SK-N-SH treated with all-trans-retinoic acid at 6 μM for 48 hours (cell line): ENCODE measurements at regions not wholly inside any gene's neighbourhood (a gene's known extent, or its start where the extent isn't known, plus 50 kb on each side); places are given as distances from the start of the nearest gene placed in this dataset.

ENCODE experiments used
- ATAC-seq: fragments of 200-7000 bp; cut with Tn5 transposase; 3 replicates; pipeline ENCODE4 v1.9.1; 2020; ENCODE audit warnings: mild to moderate bottlenecking, moderate library complexity
- ARNTL ChIP-seq: fragments of 450-650 bp; formaldehyde crosslinking; IDR thresholded peaks from 2 replicates; pipeline ENCODE4 v1.5.0; 2020; ENCODE audit warnings: low read depth, mild to moderate bottlenecking, moderate library complexity, borderline replicate concordance
- BACH2 ChIP-seq: fragments of 250-450 bp; sonication (Bioruptor Pico); IDR thresholded peaks from 2 replicates; pipeline ENCODE4 v1.9.0; 2021; ENCODE audit warnings: mild to moderate bottlenecking, borderline replicate concordance
- CSDC2 ChIP-seq: fragments of 250-450 bp; sonication (Bioruptor Pico); IDR thresholded peaks from 2 replicates; pipeline ENCODE4 v1.5.0; 2020; ENCODE audit warnings: mild to moderate bottlenecking, moderate library complexity
- OSR1 ChIP-seq: fragments of 250-450 bp; sonication (Bioruptor Pico); IDR thresholded peaks from 2 replicates; pipeline ENCODE4 v1.8.0; 2022; ENCODE audit warnings: moderate library complexity, mild to moderate bottlenecking, inconsistent platforms
- RARB ChIP-seq: fragments of 250-450 bp; sonication (Bioruptor Pico); IDR thresholded peaks from 2 replicates; pipeline ENCODE4 v1.8.0; 2021; ENCODE audit warnings: mild to moderate bottlenecking, moderate library complexity
- SNAI2 ChIP-seq: fragments of 250-450 bp; sonication (Bioruptor Pico); IDR thresholded peaks from 2 replicates; pipeline ENCODE4 v1.5.0; 2020; ENCODE audit warnings: mild to moderate bottlenecking, moderate library complexity
- TCF4 ChIP-seq: fragments of 250-450 bp; sonication (Bioruptor Pico); IDR thresholded peaks from 2 replicates; pipeline ENCODE4 v1.8.0; 2021; ENCODE audit warnings: mild to moderate bottlenecking, moderate library complexity, borderline replicate concordance
- TOX ChIP-seq: fragments of 250-450 bp; sonication (Bioruptor Pico); IDR thresholded peaks from 2 replicates; pipeline ENCODE4 v1.8.0; 2021; ENCODE audit warnings: mild to moderate bottlenecking, moderate library complexity, borderline replicate concordance
- TSHZ2 ChIP-seq: fragments of 250-450 bp; sonication (Bioruptor Pico); IDR thresholded peaks from 2 replicates; pipeline ENCODE4 v1.5.0; 2020; ENCODE audit warnings: mild to moderate bottlenecking, moderate library complexity
- ZC3H10 ChIP-seq: fragments of 250-450 bp; sonication (Bioruptor Pico); IDR thresholded peaks from 2 replicates; pipeline ENCODE4 v1.5.1; 2021; ENCODE audit warnings: mild to moderate bottlenecking, moderate library complexity
- ZFP30 ChIP-seq: fragments of 450-650 bp; formaldehyde crosslinking; IDR thresholded peaks from 2 replicates; pipeline ENCODE4 v1.5.0; 2022; ENCODE audit warnings: mild to moderate bottlenecking, moderate library complexity
- ZNF8 ChIP-seq: fragments of 450-650 bp; formaldehyde crosslinking; IDR thresholded peaks from 2 replicates; pipeline ENCODE4 v1.5.0; 2020; ENCODE audit warnings: mild to moderate bottlenecking, moderate library complexity
- TF ChIP-seq, protein P1 (sequence below): fragments of 250-450 bp; sonication (Bioruptor Pico); IDR thresholded peaks from 2 replicates; pipeline ENCODE4 v1.8.0; 2021; ENCODE audit warnings: low read depth, mild to moderate bottlenecking, moderate library complexity, borderline replicate concordance
- TF ChIP-seq, protein P2 (sequence below): fragments of 250-450 bp; sonication (Bioruptor Pico); IDR thresholded peaks from 2 replicates; pipeline ENCODE4 v1.5.1; 2021; ENCODE audit warnings: mild to moderate bottlenecking, moderate library complexity
- TF ChIP-seq, protein P3 (sequence below): fragments of 250-450 bp; sonication (Bioruptor Pico); IDR thresholded peaks from 2 replicates; pipeline ENCODE4 v1.8.0; 2020; ENCODE audit warnings: mild to moderate bottlenecking, moderate library complexity, borderline replicate concordance
- TF ChIP-seq, protein P4 (sequence below): fragments of 250-450 bp; sonication (Bioruptor Pico); IDR thresholded peaks from 2 replicates; pipeline ENCODE4 v1.5.1; 2020; ENCODE audit warnings: low read depth, mild to moderate bottlenecking, moderate library complexity

DNA sequence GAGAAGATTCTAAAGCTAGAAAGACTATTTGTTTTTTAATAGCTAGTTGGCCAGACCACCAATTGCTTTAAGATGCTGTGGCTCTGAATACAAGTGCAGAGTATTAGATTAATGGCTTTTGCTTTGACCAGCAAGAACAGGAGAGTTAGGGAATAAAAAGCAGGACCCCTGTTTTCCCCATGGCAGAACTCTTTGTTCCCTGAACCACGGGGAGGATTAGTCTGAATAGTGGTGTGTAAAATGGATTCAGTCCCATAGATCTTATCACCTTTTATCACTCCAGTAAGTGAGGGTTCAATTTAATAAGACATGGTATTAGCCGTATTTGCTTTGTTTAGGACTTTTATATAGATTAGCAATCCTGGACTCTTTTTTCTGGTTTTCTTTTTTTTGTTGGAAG is 562.6 kb upstream of the DPPA4 start:
- no peak for ATAC-seq
- TF ChIP-seq RARB (CRISPR knock-in tag) (no peak), TSHZ2 (CRISPR knock-in tag) (no peak), TOX (CRISPR knock-in tag) (no peak), ZC3H10 (CRISPR knock-in tag) (no peak), SNAI2 (CRISPR knock-in tag) (no peak), OSR1 (CRISPR knock-in tag) (no peak), ZFP30 (no peak), ARNTL (CRISPR knock-in tag) (no peak)
- TF ChIP-seq, protein P1, sequence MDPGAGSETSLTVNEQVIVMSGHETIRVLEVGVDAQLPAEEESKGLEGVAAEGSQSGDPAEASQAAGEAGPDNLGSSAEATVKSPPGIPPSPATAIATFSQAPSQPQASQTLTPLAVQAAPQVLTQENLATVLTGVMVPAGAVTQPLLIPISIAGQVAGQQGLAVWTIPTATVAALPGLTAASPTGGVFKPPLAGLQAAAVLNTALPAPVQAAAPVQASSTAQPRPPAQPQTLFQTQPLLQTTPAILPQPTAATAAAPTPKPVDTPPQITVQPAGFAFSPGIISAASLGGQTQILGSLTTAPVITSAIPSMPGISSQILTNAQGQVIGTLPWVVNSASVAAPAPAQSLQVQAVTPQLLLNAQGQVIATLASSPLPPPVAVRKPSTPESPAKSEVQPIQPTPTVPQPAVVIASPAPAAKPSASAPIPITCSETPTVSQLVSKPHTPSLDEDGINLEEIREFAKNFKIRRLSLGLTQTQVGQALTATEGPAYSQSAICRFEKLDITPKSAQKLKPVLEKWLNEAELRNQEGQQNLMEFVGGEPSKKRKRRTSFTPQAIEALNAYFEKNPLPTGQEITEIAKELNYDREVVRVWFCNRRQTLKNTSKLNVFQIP (CRISPR knock-in tag): no peak
- TF ChIP-seq, protein P2, sequence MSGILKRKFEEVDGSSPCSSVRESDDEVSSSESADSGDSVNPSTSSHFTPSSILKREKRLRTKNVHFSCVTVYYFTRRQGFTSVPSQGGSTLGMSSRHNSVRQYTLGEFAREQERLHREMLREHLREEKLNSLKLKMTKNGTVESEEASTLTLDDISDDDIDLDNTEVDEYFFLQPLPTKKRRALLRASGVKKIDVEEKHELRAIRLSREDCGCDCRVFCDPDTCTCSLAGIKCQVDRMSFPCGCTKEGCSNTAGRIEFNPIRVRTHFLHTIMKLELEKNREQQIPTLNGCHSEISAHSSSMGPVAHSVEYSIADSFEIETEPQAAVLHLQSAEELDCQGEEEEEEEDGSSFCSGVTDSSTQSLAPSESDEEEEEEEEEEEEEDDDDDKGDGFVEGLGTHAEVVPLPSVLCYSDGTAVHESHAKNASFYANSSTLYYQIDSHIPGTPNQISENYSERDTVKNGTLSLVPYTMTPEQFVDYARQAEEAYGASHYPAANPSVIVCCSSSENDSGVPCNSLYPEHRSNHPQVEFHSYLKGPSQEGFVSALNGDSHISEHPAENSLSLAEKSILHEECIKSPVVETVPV (CRISPR knock-in tag): no peak
- TF ChIP-seq, protein P3, sequence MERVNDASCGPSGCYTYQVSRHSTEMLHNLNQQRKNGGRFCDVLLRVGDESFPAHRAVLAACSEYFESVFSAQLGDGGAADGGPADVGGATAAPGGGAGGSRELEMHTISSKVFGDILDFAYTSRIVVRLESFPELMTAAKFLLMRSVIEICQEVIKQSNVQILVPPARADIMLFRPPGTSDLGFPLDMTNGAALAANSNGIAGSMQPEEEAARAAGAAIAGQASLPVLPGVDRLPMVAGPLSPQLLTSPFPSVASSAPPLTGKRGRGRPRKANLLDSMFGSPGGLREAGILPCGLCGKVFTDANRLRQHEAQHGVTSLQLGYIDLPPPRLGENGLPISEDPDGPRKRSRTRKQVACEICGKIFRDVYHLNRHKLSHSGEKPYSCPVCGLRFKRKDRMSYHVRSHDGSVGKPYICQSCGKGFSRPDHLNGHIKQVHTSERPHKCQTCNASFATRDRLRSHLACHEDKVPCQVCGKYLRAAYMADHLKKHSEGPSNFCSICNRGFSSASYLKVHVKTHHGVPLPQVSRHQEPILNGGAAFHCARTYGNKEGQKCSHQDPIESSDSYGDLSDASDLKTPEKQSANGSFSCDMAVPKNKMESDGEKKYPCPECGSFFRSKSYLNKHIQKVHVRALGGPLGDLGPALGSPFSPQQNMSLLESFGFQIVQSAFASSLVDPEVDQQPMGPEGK (CRISPR knock-in tag): no peak

DNA sequence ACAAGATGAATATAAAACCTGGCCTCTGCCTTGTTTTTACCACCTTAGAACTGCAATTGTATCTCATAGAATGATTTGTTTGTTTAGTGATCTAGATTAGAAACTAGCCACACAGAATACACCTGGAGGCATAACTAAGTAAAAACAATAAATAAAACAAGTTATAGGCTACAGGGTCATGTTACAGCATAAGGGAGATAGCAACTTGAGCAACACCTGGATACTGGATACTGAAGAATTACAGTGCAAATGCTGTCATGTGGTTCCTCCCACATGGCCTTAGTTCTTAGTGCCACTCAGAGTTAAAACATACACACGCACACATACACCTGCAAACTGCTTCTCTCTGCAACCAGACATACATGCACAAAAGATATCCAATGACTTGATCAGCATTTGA is 563.4 kb upstream of the DPPA4 start:
- TF ChIP-seq ZNF8 (CRISPR knock-in tag) (no peak), TSHZ2 (CRISPR knock-in tag) (no peak), BACH2 (CRISPR knock-in tag) (no peak), RARB (CRISPR knock-in tag) (no peak), TCF4 (no peak), CSDC2 (no peak)
- TF ChIP-seq, protein P1 (CRISPR knock-in tag): no peak
- TF ChIP-seq, protein P4, sequence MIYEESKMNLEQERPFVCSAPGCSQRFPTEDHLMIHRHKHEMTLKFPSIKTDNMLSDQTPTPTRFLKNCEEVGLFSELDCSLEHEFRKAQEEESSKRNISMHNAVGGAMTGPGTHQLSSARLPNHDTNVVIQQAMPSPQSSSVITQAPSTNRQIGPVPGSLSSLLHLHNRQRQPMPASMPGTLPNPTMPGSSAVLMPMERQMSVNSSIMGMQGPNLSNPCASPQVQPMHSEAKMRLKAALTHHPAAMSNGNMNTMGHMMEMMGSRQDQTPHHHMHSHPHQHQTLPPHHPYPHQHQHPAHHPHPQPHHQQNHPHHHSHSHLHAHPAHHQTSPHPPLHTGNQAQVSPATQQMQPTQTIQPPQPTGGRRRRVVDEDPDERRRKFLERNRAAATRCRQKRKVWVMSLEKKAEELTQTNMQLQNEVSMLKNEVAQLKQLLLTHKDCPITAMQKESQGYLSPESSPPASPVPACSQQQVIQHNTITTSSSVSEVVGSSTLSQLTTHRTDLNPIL: no peak

More for the DNA sequence above, 563.4 kb upstream of the DPPA4 start:
- ATAC-seq: no peak
